BLaER1 (cell line): ENCODE measurements at regions not wholly inside any gene's neighbourhood (a gene's known extent, or its start where the extent isn't known, plus 50 kb on each side); places are given as distances from the start of the nearest gene placed in this dataset.
A peak's percentile ranks its signal among the peaks of the same experiment; 100 is the strongest.

Experiments used
- H3K27ac ChIP-seq: shearing (Covaris generic); formaldehyde crosslinking; 2 replicates; pipeline ENCODE4 v1.8.1; 2022
- H3K27me3 ChIP-seq: shearing (Covaris generic); formaldehyde crosslinking; 2 replicates; pipeline ENCODE4 v1.8.1; 2022
- H3K36me3 ChIP-seq: shearing (Covaris generic); formaldehyde crosslinking; 2 replicates; pipeline ENCODE4 v1.8.1; 2022
- H3K4me1 ChIP-seq: shearing (Covaris generic); formaldehyde crosslinking; 2 replicates; pipeline ENCODE4 v1.8.1; 2022
- H3K4me2 ChIP-seq: shearing (Covaris generic); formaldehyde crosslinking; 2 replicates; pipeline ENCODE4 v1.8.1; 2022
- H3K4me3 ChIP-seq: shearing (Covaris generic); formaldehyde crosslinking; 2 replicates; pipeline ENCODE4 v1.8.1; 2022
- H3K9ac ChIP-seq: shearing (Covaris generic); formaldehyde crosslinking; 2 replicates; pipeline ENCODE4 v1.8.1; 2022
- H3K9me3 ChIP-seq: shearing (Covaris generic); formaldehyde crosslinking; 2 replicates; pipeline ENCODE4 v1.8.1; 2022
- H4K20me1 ChIP-seq: shearing (Covaris generic); formaldehyde crosslinking; 2 replicates; pipeline ENCODE4 v1.8.1; 2022
- Cebpa-rat ChIP-seq: shearing (Covaris generic); IDR thresholded peaks from 2 replicates; pipeline ENCODE4 v1.8.1; 2022

DNA sequence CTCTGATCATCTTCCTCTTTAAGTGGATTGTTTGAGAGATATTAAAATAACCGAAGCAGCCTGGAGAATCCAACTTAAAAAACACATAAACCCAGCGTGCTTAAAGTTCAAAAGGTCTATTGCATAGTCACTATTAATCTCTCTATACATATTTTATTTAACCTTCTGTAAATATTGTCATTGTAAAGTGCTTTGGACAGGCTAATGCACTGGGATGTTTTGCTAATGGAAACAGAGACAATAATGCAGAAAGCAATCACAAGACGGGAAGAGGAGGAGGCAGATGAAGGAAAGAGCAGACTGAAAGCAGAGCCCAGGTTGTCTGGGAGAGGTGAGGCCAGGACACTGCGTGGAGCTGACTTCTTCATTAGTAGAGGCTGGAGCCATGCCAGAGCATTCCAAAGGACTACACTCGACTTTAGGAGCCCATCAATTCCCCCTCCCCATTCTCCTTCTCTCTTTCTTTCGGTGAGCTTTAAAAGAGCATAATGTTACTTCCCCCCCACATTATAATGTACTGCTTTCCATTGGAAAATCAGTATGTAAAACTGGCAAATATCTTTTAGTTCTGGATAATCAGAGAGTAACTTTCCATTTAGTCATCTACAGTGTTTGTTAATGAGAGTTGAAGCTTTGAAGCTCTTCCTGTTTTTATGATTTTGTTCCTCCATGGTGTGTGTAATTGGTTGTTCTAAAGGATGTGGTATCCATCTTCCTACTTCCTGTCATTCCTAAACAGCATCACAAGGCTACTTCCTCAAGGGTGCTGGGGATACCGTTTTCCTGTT lies 307.3 kb upstream of the MPDZ start:
- no peak overlapping the region for H3K9ac ChIP-seq
- no peaks in the 10 kb centered on the region for H3K4me1 ChIP-seq
- no peaks in the 10 kb centered on the region for H3K36me3 ChIP-seq
- H3K27me3 ChIP-seq = no peaks in the 10 kb centered on the region
- no peak overlapping the region for H3K4me2 ChIP-seq
- no peaks in the 10 kb centered on the region for H3K9me3 ChIP-seq
- H3K4me3 ChIP-seq = no peak overlapping the region
- H4K20me1 ChIP-seq = no peaks in the 10 kb centered on the region
- no peak for TF ChIP-seq Cebpa-rat
- H3K27ac ChIP-seq = no peak overlapping the region

DNA sequence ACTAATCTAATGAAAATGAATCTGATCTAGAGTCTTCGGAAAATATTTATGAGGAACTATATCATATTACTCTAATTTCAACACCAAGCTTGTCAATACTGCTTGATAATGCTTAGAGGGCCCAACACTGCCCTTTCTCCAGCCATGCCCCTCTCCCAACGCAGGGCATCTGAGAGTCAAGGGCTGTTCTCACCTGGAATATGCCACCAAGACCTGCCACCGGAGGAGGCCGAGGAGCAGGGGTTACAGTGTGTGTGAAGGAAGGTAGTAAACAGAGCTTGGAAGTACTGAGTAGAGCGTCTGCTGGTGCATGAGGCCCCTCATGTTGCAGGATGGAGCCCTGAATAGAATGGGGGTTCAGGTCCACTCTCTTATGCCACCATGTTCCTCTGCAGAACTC lies 301.3 kb upstream of the MPDZ start:
- H4K20me1 ChIP-seq = no peaks in the 10 kb centered on the region
- H3K9ac ChIP-seq = no peak overlapping the region
- H3K27ac ChIP-seq = no peak overlapping the region
- no peaks in the 10 kb centered on the region for H3K9me3 ChIP-seq
- H3K27me3 ChIP-seq = no peaks in the 10 kb centered on the region
- no peaks in the 10 kb centered on the region for H3K4me1 ChIP-seq
- no peak overlapping the region for H3K4me3 ChIP-seq
- no peaks in the 10 kb centered on the region for H3K36me3 ChIP-seq
- TF ChIP-seq Cebpa-rat = no peak
- H3K4me2 ChIP-seq = no peak overlapping the region

DNA sequence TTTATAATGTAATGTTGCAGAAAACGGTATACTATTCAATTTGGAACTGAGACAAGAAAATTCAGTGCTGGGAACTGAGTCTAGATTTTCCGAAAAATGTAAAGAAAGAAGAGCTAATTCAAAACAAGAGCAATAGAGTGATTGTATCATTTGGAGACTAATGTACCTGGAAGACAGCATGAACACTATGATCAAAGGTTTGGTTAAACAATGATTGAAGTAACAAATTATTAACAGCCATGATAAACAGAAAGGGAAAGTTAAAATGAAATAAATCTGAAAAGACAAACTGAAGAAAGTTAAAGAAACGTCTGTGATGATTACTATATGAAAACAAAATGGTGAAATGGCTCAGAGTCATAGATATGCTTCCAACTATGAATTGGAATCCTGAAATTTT lies 300.6 kb upstream of the MPDZ start:
- no peaks in the 10 kb centered on the region for H3K4me1 ChIP-seq
- H3K36me3 ChIP-seq = no peaks in the 10 kb centered on the region
- no peaks in the 10 kb centered on the region for H3K9me3 ChIP-seq
- no peak for TF ChIP-seq Cebpa-rat
- H3K4me2 ChIP-seq = no peak overlapping the region
- H3K27ac ChIP-seq = no peak overlapping the region
- no peak overlapping the region for H3K9ac ChIP-seq
- no peaks in the 10 kb centered on the region for H3K27me3 ChIP-seq
- no peaks in the 10 kb centered on the region for H4K20me1 ChIP-seq
- H3K4me3 ChIP-seq = no peak overlapping the region

DNA sequence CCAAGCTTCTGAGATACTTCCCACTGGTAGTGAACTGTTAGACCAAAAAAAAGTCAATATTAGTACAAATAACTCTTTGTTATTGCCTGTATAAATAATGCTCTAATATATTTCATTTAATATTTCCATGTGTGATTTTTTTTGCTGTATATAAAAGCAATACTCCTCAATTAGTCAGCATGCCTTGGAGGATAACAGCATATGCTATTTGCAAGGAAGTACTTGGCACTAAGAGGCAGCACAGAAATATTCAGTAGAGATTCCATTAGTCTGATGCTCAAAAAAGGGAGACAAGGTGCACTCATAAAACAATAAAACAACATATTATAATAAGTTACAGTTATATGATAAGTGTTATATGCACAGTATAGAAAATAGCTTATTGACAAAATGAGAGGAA lies 296.6 kb upstream of the MPDZ start:
- Histone ChIP-seq H3K9ac (no peak overlapping the region), H3K9me3 (no peaks in the 10 kb centered on the region), H3K4me2 (no peak overlapping the region), H3K4me1 (no peaks in the 10 kb centered on the region), H3K4me3 (no peak overlapping the region), H3K27ac (no peak overlapping the region), H3K27me3 (no peaks in the 10 kb centered on the region), H3K36me3 (no peaks in the 10 kb centered on the region), H4K20me1 (no peaks in the 10 kb centered on the region)
- TF ChIP-seq Cebpa-rat = no peak

DNA sequence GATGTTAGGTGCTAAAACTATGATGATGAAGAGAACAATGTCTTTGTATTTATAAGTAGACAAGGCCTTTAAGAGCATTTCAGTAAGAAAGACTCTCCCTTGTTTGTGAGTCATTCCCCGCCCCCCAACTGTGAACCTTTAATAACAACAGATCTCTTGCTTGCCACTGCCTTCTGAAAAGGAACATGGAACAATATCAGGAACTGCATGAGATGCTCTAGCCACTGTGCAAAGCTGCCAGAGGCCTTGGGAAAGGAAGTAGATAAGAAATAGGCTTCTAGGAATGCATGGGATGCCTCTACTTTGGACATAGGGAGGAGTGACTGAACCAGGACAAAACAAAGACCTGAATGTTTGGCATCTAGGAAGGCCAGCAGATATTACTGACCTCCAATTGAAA lies 296.1 kb upstream of the MPDZ start:
- H3K9me3 ChIP-seq = no peaks in the 10 kb centered on the region
- no peaks in the 10 kb centered on the region for H3K36me3 ChIP-seq
- no peaks in the 10 kb centered on the region for H3K4me1 ChIP-seq
- H3K4me3 ChIP-seq = no peak overlapping the region
- no peak for TF ChIP-seq Cebpa-rat
- no peak overlapping the region for H3K9ac ChIP-seq
- no peak overlapping the region for H3K27ac ChIP-seq
- no peaks in the 10 kb centered on the region for H3K27me3 ChIP-seq
- no peak overlapping the region for H3K4me2 ChIP-seq
- no peaks in the 10 kb centered on the region for H4K20me1 ChIP-seq

- H3K9ac ChIP-seq = no peak overlapping the region
- no peak overlapping the region for H3K4me2 ChIP-seq
- no peak overlapping the region for H3K4me3 ChIP-seq
- no peak for TF ChIP-seq Cebpa-rat
- peaks cover 8% of the 10 kb centered on the region; the same call in 1 of the 2 replicates for H3K27me3 ChIP-seq
- H3K36me3 ChIP-seq = no peaks in the 10 kb centered on the region
- no peaks in the 10 kb centered on the region for H3K9me3 ChIP-seq
- no peaks in the 10 kb centered on the region for H4K20me1 ChIP-seq
- peaks cover 10% of the 10 kb centered on the region; the same call in 1 of the 2 replicates for H3K4me1 ChIP-seq
- no peak overlapping the region for H3K27ac ChIP-seq
Observed at GRCh38 chr9:13570068-13570974, 290.8 kb upstream of the MPDZ start.

GRCh38 chr9:13569602-13570067 lies 290.1 kb upstream of the MPDZ start:
- TF ChIP-seq Cebpa-rat = no peak
- Histone ChIP-seq H3K36me3 (no peaks in the 10 kb centered on the region), H3K4me1 (peaks cover 10% of the 10 kb centered on the region; the same call in 1 of the 2 replicates), H3K27me3 (peaks cover 8% of the 10 kb centered on the region; the same call in 1 of the 2 replicates), H3K4me2 (peak overlapping the region; percentile 65; the same call in 1 of the 2 replicates), H3K4me3 (no peak overlapping the region), H3K27ac (no peak overlapping the region), H4K20me1 (no peaks in the 10 kb centered on the region), H3K9me3 (no peaks in the 10 kb centered on the region), H3K9ac (no peak overlapping the region)

DNA sequence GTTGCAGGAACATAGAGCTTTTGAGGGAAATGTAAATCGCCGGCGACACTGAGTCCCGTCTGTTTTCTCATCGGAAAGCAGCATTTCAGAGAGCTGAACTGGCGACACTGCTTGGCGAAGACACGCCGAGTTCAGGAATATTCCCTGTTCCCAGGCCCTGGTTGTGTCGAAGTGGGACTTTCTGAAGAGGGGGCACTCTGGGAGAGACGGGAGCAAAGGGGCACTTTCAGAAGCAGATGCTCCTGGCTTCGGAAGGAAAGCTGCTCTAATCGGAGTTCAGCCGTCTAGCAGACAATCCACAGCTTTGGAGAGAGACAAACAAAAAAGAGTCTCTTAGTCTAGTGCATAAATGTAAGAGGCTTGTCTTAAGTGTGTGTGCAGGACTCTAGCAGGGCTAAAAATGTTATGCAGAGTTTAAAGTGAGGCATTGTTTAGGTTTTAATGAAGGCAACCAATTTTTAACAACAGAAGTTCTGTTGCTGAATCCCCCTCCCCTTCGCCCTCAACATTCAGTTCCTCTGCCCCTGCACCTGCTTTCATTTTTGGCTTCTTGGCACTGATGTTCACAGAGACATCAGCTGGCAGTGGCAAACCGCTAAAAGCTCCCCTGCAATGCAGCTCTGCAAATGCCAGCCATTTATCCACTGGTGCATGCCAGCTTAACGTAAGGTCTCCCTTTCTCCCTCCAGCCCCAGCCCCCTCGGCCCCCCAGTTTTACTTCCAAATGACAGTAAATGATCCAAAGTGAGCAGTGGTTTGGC lies 289.5 kb upstream of the MPDZ start:
- Histone ChIP-seq H3K36me3 (no peaks in the 10 kb centered on the region), H3K9me3 (no peaks in the 10 kb centered on the region), H3K27ac (no peak overlapping the region), H3K9ac (no peak overlapping the region), H3K4me2 (peak overlapping the region; percentile 65), H3K27me3 (peaks cover 8% of the 10 kb centered on the region; the same call in 1 of the 2 replicates), H4K20me1 (no peaks in the 10 kb centered on the region), H3K4me3 (peak overlapping the region; percentile 40), H3K4me1 (peaks cover 10% of the 10 kb centered on the region; the same call in 1 of the 2 replicates)
- no peak for TF ChIP-seq Cebpa-rat

DNA sequence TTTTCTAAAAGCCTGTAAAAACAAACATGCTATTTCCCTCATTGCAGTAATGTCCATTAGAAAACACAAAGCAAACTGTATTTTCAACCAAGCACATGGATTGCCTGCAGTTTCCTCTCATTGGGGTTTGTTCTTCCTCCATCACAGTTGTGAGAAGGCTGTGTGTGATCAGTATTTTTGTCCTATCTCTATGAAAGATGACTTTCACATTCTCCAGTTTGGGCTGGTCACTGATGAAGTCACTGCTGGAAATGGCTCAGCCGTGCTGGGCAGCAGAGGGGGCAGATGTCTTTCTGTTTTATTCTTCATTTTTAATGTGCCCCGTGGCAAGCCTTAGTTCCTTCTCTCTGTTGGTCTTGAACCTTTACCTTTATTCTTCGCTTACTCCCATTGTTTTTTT lies 288.9 kb upstream of the MPDZ start:
- H3K4me2 ChIP-seq = peak overlapping the region; percentile 65
- no peaks in the 10 kb centered on the region for H3K36me3 ChIP-seq
- no peak overlapping the region for H3K9ac ChIP-seq
- no peak overlapping the region for H3K4me3 ChIP-seq
- peaks cover 10% of the 10 kb centered on the region; the same call in 1 of the 2 replicates for H3K4me1 ChIP-seq
- TF ChIP-seq Cebpa-rat = no peak
- no peaks in the 10 kb centered on the region for H3K9me3 ChIP-seq
- no peaks in the 10 kb centered on the region for H4K20me1 ChIP-seq
- peaks cover 8% of the 10 kb centered on the region; the same call in 1 of the 2 replicates for H3K27me3 ChIP-seq
- H3K27ac ChIP-seq = no peak overlapping the region
